Kidney (tissue), 13 donors: ENCODE measurements at regions not wholly inside any gene's neighbourhood (a gene's known extent, or its start where the extent isn't known, plus 50 kb on each side); places are given as distances from the start of the nearest gene placed in this dataset.

ENCODE experiments used
- DNase-seq, 5 donors: peaks; one replicate each; pipeline ENCODE4 v3.0.0-alpha.2; 2013 to 2020
- FAIRE-seq: peaks from 2 replicates; lab custom pipeline; 2012; peaks lifted over from hg19 to GRCh38; lab: Jason Lieb, UNC
- H3K27ac ChIP-seq, 2 donors: one replicate each; pipeline ENCODE4 v1.7.0; 2013; ENCODE audit warnings: low read depth in 2 of 2, low read length in 2 of 2, inconsistent platforms in 1 of 2
- H3K27me3 ChIP-seq: one replicate; pipeline ENCODE4 v1.7.1; 2013; ENCODE audit warnings: low read length, inconsistent platforms; ENCODE audit not compliant: control insufficient read depth, insufficient read depth
- H3K36me3 ChIP-seq, 3 donors: one replicate each; pipeline versions ENCODE4 v1.7.0 to v1.7.1; 2013; ENCODE audit warnings: low read length in 3 of 3, control low read depth in 1 of 3, inconsistent platforms in 1 of 3; ENCODE audit not compliant: insufficient read depth in 3 of 3, control insufficient read depth in 2 of 3
- H3K4me1 ChIP-seq, 3 donors: one replicate each; pipeline versions ENCODE4 v1.7.0 to v1.7.1; 2013; ENCODE audit warnings: low read length in 3 of 3, inconsistent platforms in 1 of 3, low read depth in 1 of 3; ENCODE audit not compliant: control insufficient read depth in 2 of 3, insufficient read depth in 2 of 3
- H3K4me3 ChIP-seq, 3 donors: one replicate each; pipeline versions ENCODE4 v1.7.0 to v1.8.1; 2013; ENCODE audit warnings: low read length in 3 of 3, control low read depth in 1 of 3, inconsistent platforms in 1 of 3
- H3K9ac ChIP-seq, 3 donors: one replicate each; pipeline versions ENCODE4 v1.7.0 to v1.7.1; 2013; ENCODE audit warnings: low read length in 3 of 3, control low read depth in 1 of 3, inconsistent platforms in 1 of 3
- H3K9me3 ChIP-seq, 3 donors: one replicate each; pipeline versions ENCODE4 v1.7.0 to v1.7.1; 2013; ENCODE audit warnings: low read length in 3 of 3, control low read depth in 1 of 3, inconsistent platforms in 1 of 3; ENCODE audit not compliant: control insufficient read depth in 2 of 3, insufficient read depth in 1 of 3
- intact Hi-C: fragments of 100-400 bp; cut with DNase I; formaldehyde crosslinking; loops from one replicate; pipeline ENCODE4 v1.11.1; 2022
- TF ChIP-seq, protein P1 (sequence below): IDR thresholded peaks from 3 replicates; pipeline ENCODE4 v1.5.1; 2012; ENCODE audit warnings: mild to moderate bottlenecking, moderate library complexity, borderline replicate concordance; ENCODE audit not compliant: insufficient read depth; ENCODE audit errors: extremely low read depth
- donor health status: control.
- donor health status: control.
- donor health status: control.
- donor health status: control.
- donor health status: control.
- donor health status: DM: yes; HTN: yes; CAD: no.
- donor health status: Normal renal cell carcinoma (clear cell type).

DNA sequence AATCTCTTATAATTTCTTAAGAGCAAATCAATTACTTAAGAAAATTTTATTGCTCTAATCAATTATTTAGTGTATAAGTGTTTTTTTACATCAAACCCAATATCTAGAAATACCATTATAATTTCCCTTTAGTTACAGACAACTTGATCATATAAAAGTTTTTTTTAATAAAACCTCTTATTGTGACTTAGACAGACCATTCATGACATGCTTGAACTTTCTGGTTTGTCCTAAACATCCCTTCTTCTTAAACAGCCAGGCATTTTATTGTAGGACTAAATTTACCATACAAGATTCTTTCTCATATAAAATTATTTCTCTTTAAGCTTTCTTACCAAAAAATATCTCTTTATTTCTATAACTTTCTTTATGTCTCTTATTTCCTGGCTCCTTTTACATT, 164.5 kb downstream of the SUCNR1 start:
- no peaks in the 10 kb centered on the region for H3K36me3 ChIP-seq
- peaks cover 0 to 5% (median 0%) of the 10 kb centered on the region in 3 donors for H3K9me3 ChIP-seq
- H3K4me1 ChIP-seq = no peaks in the 10 kb centered on the region
- H3K27ac ChIP-seq = no peak overlapping the region
- TF ChIP-seq, protein P1, sequence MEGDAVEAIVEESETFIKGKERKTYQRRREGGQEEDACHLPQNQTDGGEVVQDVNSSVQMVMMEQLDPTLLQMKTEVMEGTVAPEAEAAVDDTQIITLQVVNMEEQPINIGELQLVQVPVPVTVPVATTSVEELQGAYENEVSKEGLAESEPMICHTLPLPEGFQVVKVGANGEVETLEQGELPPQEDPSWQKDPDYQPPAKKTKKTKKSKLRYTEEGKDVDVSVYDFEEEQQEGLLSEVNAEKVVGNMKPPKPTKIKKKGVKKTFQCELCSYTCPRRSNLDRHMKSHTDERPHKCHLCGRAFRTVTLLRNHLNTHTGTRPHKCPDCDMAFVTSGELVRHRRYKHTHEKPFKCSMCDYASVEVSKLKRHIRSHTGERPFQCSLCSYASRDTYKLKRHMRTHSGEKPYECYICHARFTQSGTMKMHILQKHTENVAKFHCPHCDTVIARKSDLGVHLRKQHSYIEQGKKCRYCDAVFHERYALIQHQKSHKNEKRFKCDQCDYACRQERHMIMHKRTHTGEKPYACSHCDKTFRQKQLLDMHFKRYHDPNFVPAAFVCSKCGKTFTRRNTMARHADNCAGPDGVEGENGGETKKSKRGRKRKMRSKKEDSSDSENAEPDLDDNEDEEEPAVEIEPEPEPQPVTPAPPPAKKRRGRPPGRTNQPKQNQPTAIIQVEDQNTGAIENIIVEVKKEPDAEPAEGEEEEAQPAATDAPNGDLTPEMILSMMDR = no peak
- H3K9ac ChIP-seq = no peak overlapping the region
- no peak overlapping the region for H3K4me3 ChIP-seq
- H3K27me3 ChIP-seq = no peaks in the 10 kb centered on the region
- DNase-seq (no peak), FAIRE-seq (no peak)
- intact Hi-C loops = no loop called here

DNA sequence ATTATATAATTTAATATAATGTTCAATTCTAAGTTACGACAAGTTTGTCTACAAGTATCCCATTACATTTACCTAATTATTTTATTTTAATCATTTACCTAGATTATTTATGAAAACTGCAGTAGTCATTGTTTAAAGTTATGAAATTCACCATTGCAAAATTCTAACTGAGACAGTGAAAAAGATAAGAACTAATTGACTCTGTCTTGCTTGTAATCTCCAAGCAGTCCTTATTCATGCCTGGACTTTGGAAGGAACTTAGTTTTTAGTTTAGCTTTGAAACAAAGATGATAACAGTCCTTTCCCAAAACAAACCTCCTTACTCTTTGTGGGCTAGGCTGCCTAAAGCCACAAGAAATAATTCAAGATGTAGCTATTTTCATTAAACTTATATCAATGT, 165.0 kb downstream of the SUCNR1 start:
- FAIRE-seq = no peak
- Histone ChIP-seq H3K9me3 (peaks cover 0 to 3% (median 0%) of the 10 kb centered on the region in 3 donors), H3K36me3 (no peaks in the 10 kb centered on the region), H3K27me3 (no peaks in the 10 kb centered on the region), H3K9ac (no peak overlapping the region), H3K27ac (no peak overlapping the region), H3K4me1 (no peaks in the 10 kb centered on the region), H3K4me3 (no peak overlapping the region)
- TF ChIP-seq, protein P1 = no peak
- intact Hi-C loops = no loop called here
- DNase-seq = no peak

DNA sequence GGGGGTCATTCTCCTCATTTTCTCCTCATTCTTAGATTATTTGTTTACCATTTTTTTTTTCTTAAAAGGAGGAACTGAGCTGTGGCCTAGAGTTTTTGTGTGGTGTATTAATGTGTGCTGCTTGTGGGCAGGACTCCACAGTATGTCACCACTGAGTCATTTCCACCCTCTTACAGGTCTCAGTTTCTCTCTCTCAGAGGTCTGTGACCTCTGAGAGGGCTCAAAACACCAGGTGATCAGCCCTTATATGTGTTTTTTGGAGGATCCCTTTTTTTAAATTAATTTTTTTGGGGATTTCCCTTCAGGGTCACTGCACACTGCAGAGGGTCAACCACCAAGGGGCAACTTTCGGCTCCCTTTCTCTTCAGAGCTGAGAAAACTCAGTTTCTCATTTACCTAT, 166.4 kb downstream of the SUCNR1 start:
- H3K36me3 ChIP-seq = no peaks in the 10 kb centered on the region
- no peaks in the 10 kb centered on the region for H3K4me1 ChIP-seq
- TF ChIP-seq, protein P1 = no peak
- H3K4me3 ChIP-seq = no peak overlapping the region
- H3K27ac ChIP-seq = no peak overlapping the region
- no peaks in the 10 kb centered on the region for H3K9me3 ChIP-seq
- DNase-seq = no peak
- H3K9ac ChIP-seq = no peak overlapping the region
- FAIRE-seq = no peak
- no peaks in the 10 kb centered on the region for H3K27me3 ChIP-seq
- intact Hi-C loops = no loop called here

DNA sequence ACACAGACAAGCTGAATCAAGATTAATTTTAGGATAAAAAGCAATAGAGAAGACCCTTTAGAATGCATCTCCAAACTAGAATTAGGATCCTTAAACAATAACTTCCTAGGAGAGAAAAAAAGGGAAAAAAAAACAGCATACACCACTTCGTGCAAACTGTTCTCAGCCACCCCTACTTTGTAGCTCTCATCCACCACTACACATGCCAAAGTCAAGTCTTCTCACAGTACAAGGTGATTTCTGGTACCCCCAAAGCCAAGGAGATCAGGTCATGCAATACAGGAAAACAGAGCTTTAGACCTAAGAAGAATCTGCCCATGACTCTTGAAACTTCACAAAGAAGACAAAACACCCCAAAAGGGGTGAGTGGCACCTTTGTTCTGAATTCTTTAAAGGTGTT, 166.9 kb downstream of the SUCNR1 start:
- Histone ChIP-seq H3K27me3 (no peaks in the 10 kb centered on the region), H3K4me1 (no peaks in the 10 kb centered on the region), H3K4me3 (no peak overlapping the region), H3K9ac (no peak overlapping the region), H3K27ac (no peak overlapping the region), H3K9me3 (no peaks in the 10 kb centered on the region), H3K36me3 (no peaks in the 10 kb centered on the region)
- FAIRE-seq (no peak), DNase-seq (no peak)
- TF ChIP-seq, protein P1 = no peak
- intact Hi-C loops = no loop called here
